Ovary (tissue), 7 donors: ENCODE measurements at regions not wholly inside any gene's neighbourhood (a gene's known extent, or its start where the extent isn't known, plus 50 kb on each side); places are given as distances from the start of the nearest gene placed in this dataset.

Experiments used
- DNase-seq, 5 donors: peaks; one replicate each; pipeline ENCODE4 v3.0.0-alpha.2; 2019 to 2020
- H3K27ac ChIP-seq, 2 donors: fragments of 200-600 bp; one replicate each; pipeline versions ENCODE4 v1.5.1 to v1.8.0; 2019 to 2022
- H3K27me3 ChIP-seq: fragments of 200-600 bp; one replicate; pipeline ENCODE4 v1.8.0; 2022
- H3K36me3 ChIP-seq: fragments of 200-600 bp; sonication (generic); one replicate; pipeline ENCODE4 v1.5.1; 2019
- H3K4me1 ChIP-seq: one replicate; pipeline ENCODE4 v1.8.1; 2013; ENCODE audit warnings: mild to moderate bottlenecking, moderate library complexity; ENCODE audit not compliant: insufficient read depth
- H3K4me3 ChIP-seq: fragments of 200-600 bp; sonication (generic); one replicate; pipeline ENCODE4 v1.5.1; 2017
- H3K9me3 ChIP-seq, 2 donors: fragments of 200-600 bp in 1 of 2; sonication (generic) in 1 of 2; one replicate each; pipeline versions ENCODE4 v1.5.1 to v1.8.1; 2013 to 2019; ENCODE audit warnings: mild to moderate bottlenecking in 1 of 2, moderate library complexity in 1 of 2
- CTCF ChIP-seq, 3 donors: fragments of 450-650 bp in 2 of 3; fragments of 200-600 bp in 1 of 3; IDR thresholded peaks; one replicate each; pipeline versions ENCODE4 v1.5.1 to v1.8.0; 2016 to 2022; ENCODE audit warnings: antibody characterized with exemption in 3 of 3, mild to moderate bottlenecking in 1 of 3
- EP300 ChIP-seq: sonication (generic); formaldehyde crosslinking; IDR thresholded peaks from one replicate; pipeline ENCODE4 v1.6.1; 2017; ENCODE audit warnings: antibody characterized with exemption
- POLR2A ChIP-seq: fragments of 450-650 bp; IDR thresholded peaks from one replicate; pipeline ENCODE4 v1.6.1; 2017; ENCODE audit warnings: antibody characterized with exemption, mild to moderate bottlenecking, moderate library complexity
- WGBS, 3 donors: extraction: QIAGEN DNeasy Blood & Tissue Kit in 1 of 3; methylation state at CpG; one replicate each; pipeline versions ENCODE4 v1.1.5 to v1.1.7; 2013 to 2017; 5-methylcytosine and 5-hydroxymethylcytosine counted together
- intact Hi-C, 4 donors: fragments of 100-400 bp; cut with DNase I; formaldehyde crosslinking; loops; one replicate each; pipeline versions ENCODE4 v1.11.0 to v1.15.1; 2022 to 2023
- donor health status: DM: no; HTN: no; CAD: no; lungs with moderate emphysema.
- donor health status: DM: no; HTN: no; CAD: no.
- donor health status: Bipolar disorder and iron deficiency.
- donor health status: DM: no; HTN: no; CAD: no.
- donor health status: DM: yes; HTN: yes; CAD: no.

GRCh38 chr16:26995522-26995921 lies 71.2 kb upstream of the C16orf82 start:
- Histone ChIP-seq H3K4me1 (no peaks in the 10 kb centered on the region), H3K9me3 (no peaks in the 10 kb centered on the region), H3K36me3 (no peaks in the 10 kb centered on the region), H3K4me3 (no peak overlapping the region), H3K27me3 (no peaks in the 10 kb centered on the region), H3K27ac (no peak overlapping the region)
- no peak for TF ChIP-seq POLR2A
- TF ChIP-seq CTCF (IDR thresholded peaks at IDR 0.05), result no peak
- no peak for TF ChIP-seq EP300
- 70 to 76% (median 70%) methylated on average over 4 of the region's 4 CpGs for WGBS, 3 donors
- intact Hi-C loops, result no loop called here
- DNase-seq, result no peak

GRCh38 chr16:27005386-27005785 lies 61.3 kb upstream of the C16orf82 start:
- no peaks in the 10 kb centered on the region for H3K4me1 ChIP-seq
- intact Hi-C loops, result no loop called here
- TF ChIP-seq EP300 (no peak), POLR2A (no peak), CTCF (IDR thresholded peaks at IDR 0.05) (no peak)
- no peaks in the 10 kb centered on the region for H3K27me3 ChIP-seq
- no peaks in the 10 kb centered on the region for H3K36me3 ChIP-seq
- H3K27ac ChIP-seq, result no peak overlapping the region
- H3K9me3 ChIP-seq, result no peaks in the 10 kb centered on the region
- H3K4me3 ChIP-seq, result no peak overlapping the region
- no peak for DNase-seq
